ENCODE measurements at regions not wholly inside any gene's neighbourhood (a gene's known extent, or its start where the extent isn't known, plus 50 kb on each side); places are given as distances from the start of the nearest gene placed in this dataset.

GRCh38 chr17:6926667-6927066 lies 69.2 kb upstream of the ALOX12 start:
- TF ChIP-seq NFATC3 (CRISPR knock-in tag; IDR thresholded peaks at IDR 0.05) (no peak), ATF7 (IDR thresholded peaks at IDR 0.05) (no peak), ATF7 (CRISPR knock-in tag; IDR thresholded peaks at IDR 0.05) (no peak), SMAD1 (CRISPR knock-in tag; IDR thresholded peaks at IDR 0.05; ENCODE audit: borderline replicate concordance, low read depth) (no peak), NR2C2 (CRISPR knock-in tag; IDR thresholded peaks at IDR 0.05; ENCODE audit: borderline replicate concordance) (no peak), ZNF609 (CRISPR knock-in tag; IDR thresholded peaks at IDR 0.05; ENCODE audit: borderline replicate concordance) (no peak), ZNF354B (CRISPR knock-in tag; IDR thresholded peaks at IDR 0.05) (no peak), SIN3A (IDR thresholded peaks at IDR 0.05; ENCODE audit: borderline replicate concordance, low read depth, low read length) (no peak), FOXA3 (CRISPR knock-in tag; IDR thresholded peaks at IDR 0.05) (no peak), ZNF12 (CRISPR knock-in tag; IDR thresholded peaks at IDR 0.05) (no peak), RORA (CRISPR knock-in tag; IDR thresholded peaks at IDR 0.05) (no peak)

All from HepG2 (cell line).